HEK293 (cell line): ENCODE measurements at regions not wholly inside any gene's neighbourhood (a gene's known extent, or its start where the extent isn't known, plus 50 kb on each side); places are given as distances from the start of the nearest gene placed in this dataset.
"Not testable (repeated sequence)": the region's sequence is repeated elsewhere in the genome, so short reads cannot be mapped to it uniquely, and the experiment has no call there.

Experiments
- SP2 ChIP-seq: fragments of 450-650 bp; formaldehyde crosslinking; IDR thresholded peaks from 2 replicates; pipeline ENCODE4 v1.5.1; 2016; ENCODE audit warnings: missing biosample characterization, missing genetic modification characterization
- ZBTB7A ChIP-seq: fragments of 450-650 bp; formaldehyde crosslinking; IDR thresholded peaks from 2 replicates; pipeline ENCODE4 v1.5.1; 2016; ENCODE audit warnings: low read depth, missing biosample characterization, missing genetic modification characterization
- ZBTB8A ChIP-seq: fragments of 450-650 bp; formaldehyde crosslinking; IDR thresholded peaks from 2 replicates; pipeline ENCODE4 v1.5.1; 2016; ENCODE audit warnings: missing biosample characterization, missing genetic modification characterization
- ZNF140 ChIP-seq: fragments of 450-650 bp; formaldehyde crosslinking; IDR thresholded peaks from 2 replicates; pipeline ENCODE4 v1.5.1; 2016; ENCODE audit warnings: missing biosample characterization, missing genetic modification characterization
- TF ChIP-seq, protein P1 (sequence below): fragments of 450-650 bp; formaldehyde crosslinking; IDR thresholded peaks from 2 replicates; pipeline ENCODE4 v1.5.1; 2016; ENCODE audit warnings: missing biosample characterization, missing genetic modification characterization

DNA sequence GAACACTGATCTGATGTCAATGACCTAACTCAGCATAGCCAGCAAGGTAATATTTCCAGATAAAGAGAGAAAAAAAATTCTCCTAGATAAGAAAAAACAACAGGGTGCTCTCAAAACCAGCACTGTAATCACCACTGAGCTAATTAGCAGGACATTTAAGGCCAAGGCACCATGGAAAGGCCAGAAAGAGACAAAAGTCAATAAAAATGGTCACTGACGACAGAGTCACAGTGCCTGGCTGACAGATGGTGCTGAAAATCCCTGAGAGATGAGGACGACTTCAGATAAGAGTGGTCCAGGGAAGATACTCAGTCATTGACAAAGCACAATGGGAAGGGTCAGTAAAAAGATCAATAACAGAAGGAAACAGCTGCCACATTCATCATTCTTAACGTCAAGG is 186.7 kb downstream of the SPATA31A6 start:
- TF ChIP-seq, protein P1, sequence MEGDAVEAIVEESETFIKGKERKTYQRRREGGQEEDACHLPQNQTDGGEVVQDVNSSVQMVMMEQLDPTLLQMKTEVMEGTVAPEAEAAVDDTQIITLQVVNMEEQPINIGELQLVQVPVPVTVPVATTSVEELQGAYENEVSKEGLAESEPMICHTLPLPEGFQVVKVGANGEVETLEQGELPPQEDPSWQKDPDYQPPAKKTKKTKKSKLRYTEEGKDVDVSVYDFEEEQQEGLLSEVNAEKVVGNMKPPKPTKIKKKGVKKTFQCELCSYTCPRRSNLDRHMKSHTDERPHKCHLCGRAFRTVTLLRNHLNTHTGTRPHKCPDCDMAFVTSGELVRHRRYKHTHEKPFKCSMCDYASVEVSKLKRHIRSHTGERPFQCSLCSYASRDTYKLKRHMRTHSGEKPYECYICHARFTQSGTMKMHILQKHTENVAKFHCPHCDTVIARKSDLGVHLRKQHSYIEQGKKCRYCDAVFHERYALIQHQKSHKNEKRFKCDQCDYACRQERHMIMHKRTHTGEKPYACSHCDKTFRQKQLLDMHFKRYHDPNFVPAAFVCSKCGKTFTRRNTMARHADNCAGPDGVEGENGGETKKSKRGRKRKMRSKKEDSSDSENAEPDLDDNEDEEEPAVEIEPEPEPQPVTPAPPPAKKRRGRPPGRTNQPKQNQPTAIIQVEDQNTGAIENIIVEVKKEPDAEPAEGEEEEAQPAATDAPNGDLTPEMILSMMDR (tag by site-specific recombination) = not testable (repeated sequence)
- not testable (repeated sequence) for TF ChIP-seq ZBTB8A; ZNF140; ZBTB7A (tag by site-specific recombination); SP2
